ENCODE measurements at regions not wholly inside any gene's neighbourhood (a gene's known extent, or its start where the extent isn't known, plus 50 kb on each side); places are given as distances from the start of the nearest gene placed in this dataset.
A peak's percentile ranks its signal among the peaks of the same experiment; 100 is the strongest.
"Not testable (repeated sequence)": the region's sequence is repeated elsewhere in the genome, so short reads cannot be mapped to it uniquely, and the experiment has no call there.

- DNase-seq (ENCODE audit: low spot score) = no peak
These were observed 51.2 kb upstream of the THRB start for GRCh38 chr3:24545887-24546286.

DNA sequence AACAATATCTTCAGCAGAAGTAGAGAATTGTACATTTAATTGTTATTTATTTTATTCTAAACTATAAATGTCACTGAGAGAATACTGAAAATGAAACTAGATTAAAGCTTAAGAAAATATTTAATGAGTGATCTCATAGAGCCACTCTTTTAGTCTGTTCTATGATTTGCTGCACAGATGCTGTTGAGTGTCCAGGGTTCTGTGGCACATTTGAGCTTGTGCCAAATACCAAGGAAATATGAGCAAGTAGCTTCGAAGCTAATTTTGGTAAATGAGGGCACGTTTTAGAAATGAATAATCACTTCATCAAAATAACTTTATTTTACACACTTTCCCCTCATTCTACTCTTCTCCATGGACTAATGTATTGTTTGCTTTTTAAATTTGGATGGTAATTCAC, 53.6 kb upstream of the THRB start:
- DNase-seq (ENCODE audit: low spot score) = peak; percentile 1

- no peak for DNase-seq (ENCODE audit: low spot score)
These were observed 55.9 kb upstream of the THRB start for GRCh38 chr3:24550588-24550987.

DNA sequence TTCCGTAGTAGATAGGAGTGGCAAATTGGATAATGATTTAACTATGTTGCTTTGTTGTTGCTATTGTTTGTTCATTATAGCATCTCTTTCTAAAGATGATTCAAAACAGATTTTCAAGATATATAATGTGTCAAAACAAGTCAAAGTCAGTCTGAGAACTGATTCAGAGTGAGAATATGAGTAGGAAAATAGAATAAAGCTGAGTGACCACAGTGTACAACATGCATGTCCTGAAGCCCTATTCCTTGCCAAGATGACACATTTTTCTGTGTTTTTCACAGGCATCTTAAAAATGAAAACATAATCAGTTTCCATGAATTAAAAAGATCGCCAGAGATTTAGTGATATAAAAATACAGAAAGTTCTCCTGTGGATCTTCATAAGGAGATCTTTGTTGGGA, 57.0 kb upstream of the THRB start:
- no peak for DNase-seq (ENCODE audit: low spot score)

- no peak for DNase-seq (ENCODE audit: low spot score)
These were observed 68.2 kb upstream of the THRB start for GRCh38 chr3:24562895-24563294.

GRCh38 chr3:24565053-24565452, 70.4 kb upstream of the THRB start:
- no peak for DNase-seq (ENCODE audit: low spot score)

DNA sequence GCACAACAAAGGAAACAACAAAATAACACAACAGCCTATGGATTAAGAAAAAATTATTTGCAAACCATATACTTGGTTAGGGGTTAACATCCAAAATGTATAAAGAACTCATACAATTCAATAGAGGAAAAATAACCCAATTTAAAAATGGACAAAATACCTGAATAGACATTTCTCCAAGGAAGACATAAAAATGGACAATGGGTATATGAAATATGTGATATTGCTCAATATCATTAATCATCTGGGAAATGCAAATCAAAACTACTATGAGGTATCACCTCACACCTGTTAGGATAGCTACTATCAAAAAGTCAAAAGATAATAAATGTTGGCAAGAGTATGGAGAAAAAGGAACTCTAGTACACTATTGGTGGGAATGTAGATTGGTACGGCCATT, 71.0 kb upstream of the THRB start:
- no peak for DNase-seq (ENCODE audit: low spot score)

DNA sequence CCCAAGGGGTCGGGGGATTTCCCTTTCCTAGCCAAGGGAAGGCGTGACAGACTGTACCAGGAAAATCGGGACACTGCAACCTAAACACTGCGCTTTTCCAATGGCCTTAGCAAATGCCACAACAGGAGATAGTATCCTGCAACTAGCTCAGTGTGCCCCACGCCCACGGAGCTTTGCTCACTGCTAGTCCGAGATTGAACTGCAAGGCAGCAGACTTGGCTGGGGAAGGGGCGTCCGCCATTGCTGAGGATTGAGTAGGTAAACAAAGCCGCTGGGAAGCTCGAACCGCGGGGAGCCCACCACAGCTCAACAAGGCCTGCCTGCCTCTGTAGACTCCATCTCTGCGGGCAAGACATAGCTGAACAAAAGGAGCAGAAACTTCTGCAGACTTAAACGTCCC, 72.3 kb upstream of the THRB start:
- DNase-seq (ENCODE audit: low spot score) = no peak

- not testable (repeated sequence) for DNase-seq (ENCODE audit: low spot score)
These were observed 77.8 kb upstream of the THRB start for GRCh38 chr3:24572409-24572808.

DNA sequence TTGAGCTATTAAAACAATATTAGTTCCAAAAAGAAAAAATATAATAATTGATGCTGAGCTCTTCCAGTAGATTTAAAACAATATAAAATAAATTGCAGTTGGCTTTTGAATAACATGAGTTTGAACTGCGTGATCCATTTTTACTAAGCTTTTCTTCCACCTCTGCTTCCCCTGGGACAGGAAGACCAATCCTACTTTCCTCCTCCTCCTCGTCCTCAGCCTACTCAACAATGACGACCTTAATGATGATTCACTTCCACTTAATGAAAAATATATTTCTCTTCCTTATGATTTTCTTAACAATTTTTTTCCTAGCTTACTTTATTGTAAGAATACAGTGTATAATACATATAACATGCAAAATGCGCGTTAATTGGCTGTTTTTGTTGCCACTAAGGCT, 78.9 kb upstream of the THRB start:
- no peak for DNase-seq (ENCODE audit: low spot score)

DNA sequence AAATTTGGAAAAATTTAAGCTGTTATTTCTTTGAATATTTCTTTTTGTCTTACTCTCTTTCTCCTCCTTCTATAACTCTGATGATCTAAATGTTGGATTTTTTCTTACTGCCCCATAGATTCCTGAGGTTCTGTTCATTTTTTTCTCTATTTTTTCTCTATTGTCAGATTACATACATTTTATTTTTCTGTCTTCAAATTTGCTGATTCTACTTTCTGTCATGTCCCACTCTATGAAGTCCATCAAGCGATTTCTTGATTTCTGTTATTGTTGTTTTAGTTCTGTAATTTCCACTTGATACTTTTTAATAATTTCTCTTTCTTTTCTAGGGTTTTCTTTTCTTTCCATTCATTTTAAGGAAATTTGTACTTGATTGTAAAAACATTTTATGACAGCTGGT, 83.7 kb upstream of the THRB start:
- DNase-seq (ENCODE audit: low spot score) = no peak

DNA sequence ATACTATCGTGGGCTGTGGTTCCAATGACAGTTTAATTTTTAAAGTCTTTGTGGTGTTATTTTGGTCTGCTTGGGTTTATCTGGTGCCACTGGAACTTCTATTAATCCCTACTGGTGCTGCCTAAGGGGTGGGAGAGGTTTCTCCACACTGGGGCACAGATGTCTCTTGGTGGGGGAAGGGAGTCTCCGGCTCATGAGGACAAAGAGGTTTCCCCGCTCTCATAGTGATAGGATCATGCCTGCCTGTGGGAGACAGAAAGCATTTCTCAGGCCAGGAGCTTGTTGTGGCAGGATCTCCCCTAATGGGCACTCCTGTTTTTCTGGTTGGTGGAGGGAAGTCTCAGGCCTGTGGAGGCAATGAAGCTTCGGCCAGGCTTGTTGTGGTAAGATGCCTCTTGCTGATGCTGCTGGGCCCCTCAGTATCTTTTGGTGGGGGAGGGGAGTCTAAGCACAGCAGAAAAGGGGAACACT, 84.3 kb upstream of the THRB start:
- DNase-seq (ENCODE audit: low spot score) = no peak

DNA sequence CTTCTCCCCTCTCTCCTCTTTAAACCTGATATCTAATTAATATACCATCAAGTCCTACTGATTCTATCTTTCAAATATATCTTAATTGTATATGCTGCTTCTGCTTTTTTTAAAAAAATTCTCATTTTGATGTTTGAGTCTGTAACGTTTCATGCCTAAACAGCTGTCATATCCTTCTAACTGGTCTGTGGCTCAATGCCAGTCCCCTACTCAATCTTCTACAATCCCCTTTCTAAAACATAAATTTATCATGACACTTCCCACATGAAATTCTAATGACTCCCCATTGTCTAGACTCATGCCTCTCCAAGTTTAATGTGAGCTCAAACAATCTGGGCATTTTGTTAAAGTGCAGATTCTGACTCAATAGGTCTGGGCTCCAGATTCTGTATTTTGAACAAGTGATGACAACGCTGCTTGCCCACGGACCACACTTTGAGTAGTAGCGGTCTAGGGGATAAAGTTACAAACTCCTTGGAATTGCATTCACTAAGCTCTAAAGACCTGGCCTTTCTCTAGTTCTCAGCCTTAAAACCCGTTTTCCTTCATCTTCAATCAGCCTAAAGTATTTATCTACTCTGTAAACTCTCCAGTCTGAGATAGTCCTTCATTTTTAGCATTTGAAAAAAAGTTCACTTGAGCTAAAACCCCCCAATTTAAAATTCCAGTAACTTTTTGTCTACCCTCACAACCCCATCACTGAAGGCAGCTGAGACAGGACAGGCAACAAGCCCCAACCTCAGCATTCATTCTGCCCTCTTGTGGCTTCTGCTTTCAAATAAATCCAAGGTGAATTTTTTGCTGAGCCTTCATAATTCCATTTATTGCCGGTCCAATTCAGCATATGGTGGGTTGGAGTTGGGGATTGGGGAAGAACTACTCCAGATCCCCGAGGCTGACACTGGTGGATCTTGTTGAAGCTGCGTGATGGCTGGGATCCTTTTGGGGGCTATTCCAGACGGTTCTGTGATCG, 88.1 kb upstream of the THRB start:
- no peak for DNase-seq (ENCODE audit: low spot score)

DNA sequence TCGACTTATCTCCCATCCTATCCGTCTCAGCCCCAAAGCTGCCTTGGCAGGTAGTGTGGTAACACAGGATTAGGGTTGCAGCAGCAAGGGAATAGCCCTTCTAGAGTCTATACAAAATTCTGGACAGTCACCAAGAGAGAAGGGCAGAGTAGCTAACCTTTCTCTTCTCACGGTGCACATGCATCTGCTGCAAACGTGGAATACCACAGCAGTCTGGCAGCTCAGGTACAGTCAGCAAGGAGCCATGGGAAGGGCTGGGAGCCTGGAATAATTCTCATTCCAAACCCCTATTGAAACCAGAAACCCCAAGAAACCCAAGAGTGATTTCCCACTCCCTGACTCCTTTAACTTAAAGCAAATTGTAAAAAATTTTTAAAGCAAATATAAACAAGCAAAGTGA, 92.3 kb upstream of the THRB start:
- no peak for DNase-seq (ENCODE audit: low spot score)

DNA sequence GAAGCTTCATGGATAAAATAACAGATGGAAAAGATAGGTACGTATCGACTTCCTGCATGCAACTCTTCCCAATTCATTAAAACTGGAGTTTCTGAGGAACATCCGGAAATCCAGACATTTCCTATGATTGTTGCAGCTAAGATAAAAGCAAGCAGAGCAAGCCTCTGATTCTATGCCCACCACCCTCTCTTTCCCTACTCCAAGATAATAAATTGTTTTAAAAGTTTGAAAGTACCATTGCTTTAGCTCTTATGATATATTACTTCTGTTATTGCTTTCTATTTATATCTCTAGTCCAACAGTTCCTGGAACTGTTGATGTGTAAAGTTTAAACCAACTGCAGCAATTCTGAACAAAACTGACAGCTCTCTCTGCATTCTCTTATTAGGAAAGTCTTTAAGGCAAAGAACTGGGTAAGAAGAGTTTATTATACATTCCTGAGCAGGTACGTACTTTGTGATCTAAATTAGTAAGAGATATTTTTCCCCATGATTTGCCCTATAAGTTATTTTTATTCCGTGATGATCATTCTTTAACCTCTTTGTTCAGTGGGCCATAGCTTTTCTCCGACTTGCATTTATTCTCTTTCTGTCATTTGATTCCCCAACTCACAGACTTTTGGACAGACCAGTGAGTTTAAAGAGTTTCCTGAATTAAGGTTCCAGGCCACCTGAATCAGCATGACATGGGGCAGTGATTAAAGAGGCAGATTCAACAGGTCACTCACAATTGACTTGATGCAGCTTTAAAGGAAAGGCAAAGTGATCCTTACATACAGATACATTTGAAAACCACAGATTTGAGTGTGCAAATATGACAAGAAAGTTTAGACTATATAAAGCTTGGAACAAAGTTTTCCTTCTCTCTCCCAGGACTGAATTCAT, 94.2 kb upstream of the THRB start:
- no peak for DNase-seq (ENCODE audit: low spot score)

DNA sequence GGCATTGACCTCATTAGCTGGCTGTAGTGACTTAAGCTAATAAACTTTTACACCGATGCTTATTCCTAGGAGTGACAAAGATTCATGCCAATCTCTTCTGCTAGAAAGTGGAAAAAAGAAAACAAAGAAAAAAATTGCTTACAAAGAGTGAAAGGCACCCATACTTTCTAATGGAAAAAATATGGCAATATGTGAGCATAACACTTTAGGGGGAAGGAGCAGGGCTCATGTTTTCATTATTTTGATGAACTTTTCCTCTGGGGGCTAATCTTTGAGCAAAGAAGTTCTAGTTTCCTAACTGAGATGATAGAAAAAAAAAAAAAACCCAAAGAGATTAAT, 94.8 kb upstream of the THRB start:
- DNase-seq (ENCODE audit: low spot score) = no peak

GRCh38 chr3:24589931-24590880, 95.6 kb upstream of the THRB start:
- no peak for DNase-seq (ENCODE audit: low spot score)

- DNase-seq (ENCODE audit: low spot score) = no peak
These were observed 96.5 kb upstream of the THRB start for GRCh38 chr3:24591191-24591590.

DNA sequence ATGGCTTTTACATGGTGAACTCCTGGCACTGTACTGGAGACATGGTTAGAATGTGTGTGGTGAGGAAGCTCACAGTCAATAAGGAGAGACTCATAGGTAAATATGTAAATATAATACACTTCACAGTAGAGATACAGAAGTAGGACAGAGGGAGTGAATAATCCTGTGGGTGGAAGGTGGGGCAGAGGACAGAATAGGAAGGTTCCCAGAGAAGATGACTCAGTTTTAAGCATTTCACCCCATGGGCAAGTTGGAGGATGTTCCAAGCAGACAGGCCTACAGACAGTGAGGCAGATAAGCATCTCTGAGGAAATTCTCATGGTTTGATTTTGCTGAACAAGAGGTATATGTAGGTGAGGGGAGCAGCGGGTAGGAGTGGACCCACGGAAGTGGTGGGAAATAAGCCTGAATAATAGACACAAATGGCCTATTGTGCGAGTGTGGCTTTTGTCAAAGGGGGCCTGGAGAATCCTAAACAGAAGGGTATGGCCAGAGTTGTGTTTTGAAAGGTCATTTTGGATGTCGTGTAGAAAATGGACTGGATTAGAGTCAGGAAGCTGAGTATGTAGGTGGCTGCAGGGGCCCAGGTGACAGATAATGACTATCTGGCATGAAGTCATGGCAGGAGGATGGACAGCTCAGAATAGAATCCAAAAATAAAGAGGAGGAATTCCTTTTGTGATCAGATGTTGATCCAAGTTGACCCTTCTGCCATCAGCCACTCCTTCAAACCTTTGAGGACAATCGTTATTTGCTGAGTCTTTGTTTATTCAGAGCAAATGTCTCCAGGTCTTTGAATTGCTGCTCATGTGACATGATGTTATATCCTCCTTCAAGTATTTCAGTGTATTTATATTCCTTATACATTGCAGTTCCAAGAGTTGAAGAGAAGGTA, 97.3 kb upstream of the THRB start:
- no peak for DNase-seq (ENCODE audit: low spot score)

DNA sequence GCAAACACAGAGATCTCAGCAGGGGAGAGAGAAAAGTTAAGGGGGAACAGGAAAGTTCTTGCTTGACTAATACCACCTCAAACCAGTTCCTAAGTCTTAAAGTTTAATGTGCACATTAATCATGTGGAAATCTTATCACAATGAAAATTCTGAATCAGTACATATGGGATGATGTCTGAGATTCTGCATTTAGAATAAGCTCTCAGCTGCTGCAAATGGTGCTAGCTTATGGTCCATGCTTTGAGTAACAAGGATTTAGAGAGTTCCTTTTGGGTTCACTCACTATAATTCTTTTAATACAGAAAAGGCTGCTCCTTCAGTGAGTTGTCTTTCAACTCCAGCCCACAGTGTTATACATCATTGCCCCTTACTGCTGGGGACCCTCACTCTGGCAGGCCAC, 99.5 kb upstream of the THRB start:
- no peak for DNase-seq (ENCODE audit: low spot score)

GRCh38 chr3:24595796-24596195, 101.1 kb upstream of the THRB start:
- no peak for DNase-seq (ENCODE audit: low spot score)

Measured in hepatic stellate cell (primary cell).